K562 (cell line): ENCODE measurements at regions not wholly inside any gene's neighbourhood (a gene's known extent, or its start where the extent isn't known, plus 50 kb on each side); places are given as distances from the start of the nearest gene placed in this dataset.

Experiments
- ATF1 ChIP-seq, 2 experiments: fragments of 450-650 bp in 1 of 2; IDR thresholded peaks; 2 replicates each; pipeline ENCODE4 v1.6.1; 2016; ENCODE audit warnings: missing compliant biosample characterization in 1 of 2, missing genetic modification characterization in 1 of 2
- C11orf30 ChIP-seq: fragments of 450-650 bp; IDR thresholded peaks from 2 replicates; pipeline ENCODE4 v1.6.1; 2016; ENCODE audit warnings: low read depth, mild to moderate bottlenecking
- FOXA3 ChIP-seq, 2 experiments: fragments of 450-650 bp in 1 of 2; sonication (generic) in 1 of 2; formaldehyde crosslinking; IDR thresholded peaks in 1 of 2; conservative IDR thresholded peaks in 1 of 2; 2 replicates each; pipeline versions ENCODE4 v1.4.0 to v1.8.0; 2020 to 2022; ENCODE audit warnings: mild to moderate bottlenecking in 2 of 2, missing genetic modification reagents in 1 of 2
- KDM4B ChIP-seq, 2 experiments: fragments of 450-650 bp in 1 of 2; sonication (generic) in 1 of 2; IDR thresholded peaks; 2 replicates each; pipeline ENCODE4 v1.6.1; 2016 to 2017; ENCODE audit warnings: borderline replicate concordance in 2 of 2, antibody characterized with exemption in 1 of 2, low read depth in 1 of 2, mild to moderate bottlenecking in 1 of 2
- PTBP1 ChIP-seq: fragments of 200-400 bp; formaldehyde crosslinking; IDR thresholded peaks from 2 replicates; pipeline ENCODE4 v1.6.1; 2017; ENCODE audit warnings: low read depth, low read length
- ZNF253 ChIP-seq: fragments of 250-450 bp; sonication (Bioruptor Pico); conservative IDR thresholded peaks from 2 replicates; pipeline ENCODE4 v1.6.1; 2021; ENCODE audit warnings: mild to moderate bottlenecking
- TF ChIP-seq, protein P1 (sequence below): fragments of 450-650 bp; formaldehyde crosslinking; IDR thresholded peaks from 2 replicates; pipeline ENCODE4 v1.4.0; 2020; ENCODE audit warnings: mild to moderate bottlenecking, moderate library complexity
- TF ChIP-seq, protein P2 (sequence below): fragments of 250-450 bp; sonication (Bioruptor Pico); IDR thresholded peaks from 2 replicates; pipeline ENCODE4 v1.8.0; 2021; ENCODE audit warnings: moderate library complexity, mild to moderate bottlenecking, inconsistent platforms
- TF ChIP-seq, protein P3 (sequence below), 2 experiments: fragments of 450-650 bp; IDR thresholded peaks; 2 replicates each; pipeline ENCODE4 v1.6.1; 2016
- TF ChIP-seq, protein P4 (sequence below): sonication (generic); formaldehyde crosslinking; IDR thresholded peaks from 2 replicates; pipeline ENCODE4 v1.8.1; 2023; ENCODE audit warnings: mild to moderate bottlenecking, missing genetic modification reagents
- TF ChIP-seq, protein P5 (sequence below), 2 experiments: IDR thresholded peaks in 1 of 2; conservative IDR thresholded peaks in 1 of 2; 2 replicates each; pipeline ENCODE4 v1.6.1; 2016; ENCODE audit warnings: low read depth in 2 of 2, mild to moderate bottlenecking in 1 of 2, missing compliant biosample characterization in 1 of 2, missing genetic modification characterization in 1 of 2, moderate library complexity in 1 of 2
- TF ChIP-seq, protein P6 (sequence below): fragments of 250-450 bp; sonication (Bioruptor Pico); IDR thresholded peaks from 2 replicates; pipeline ENCODE4 v1.8.0; 2022; ENCODE audit warnings: inconsistent platforms

DNA sequence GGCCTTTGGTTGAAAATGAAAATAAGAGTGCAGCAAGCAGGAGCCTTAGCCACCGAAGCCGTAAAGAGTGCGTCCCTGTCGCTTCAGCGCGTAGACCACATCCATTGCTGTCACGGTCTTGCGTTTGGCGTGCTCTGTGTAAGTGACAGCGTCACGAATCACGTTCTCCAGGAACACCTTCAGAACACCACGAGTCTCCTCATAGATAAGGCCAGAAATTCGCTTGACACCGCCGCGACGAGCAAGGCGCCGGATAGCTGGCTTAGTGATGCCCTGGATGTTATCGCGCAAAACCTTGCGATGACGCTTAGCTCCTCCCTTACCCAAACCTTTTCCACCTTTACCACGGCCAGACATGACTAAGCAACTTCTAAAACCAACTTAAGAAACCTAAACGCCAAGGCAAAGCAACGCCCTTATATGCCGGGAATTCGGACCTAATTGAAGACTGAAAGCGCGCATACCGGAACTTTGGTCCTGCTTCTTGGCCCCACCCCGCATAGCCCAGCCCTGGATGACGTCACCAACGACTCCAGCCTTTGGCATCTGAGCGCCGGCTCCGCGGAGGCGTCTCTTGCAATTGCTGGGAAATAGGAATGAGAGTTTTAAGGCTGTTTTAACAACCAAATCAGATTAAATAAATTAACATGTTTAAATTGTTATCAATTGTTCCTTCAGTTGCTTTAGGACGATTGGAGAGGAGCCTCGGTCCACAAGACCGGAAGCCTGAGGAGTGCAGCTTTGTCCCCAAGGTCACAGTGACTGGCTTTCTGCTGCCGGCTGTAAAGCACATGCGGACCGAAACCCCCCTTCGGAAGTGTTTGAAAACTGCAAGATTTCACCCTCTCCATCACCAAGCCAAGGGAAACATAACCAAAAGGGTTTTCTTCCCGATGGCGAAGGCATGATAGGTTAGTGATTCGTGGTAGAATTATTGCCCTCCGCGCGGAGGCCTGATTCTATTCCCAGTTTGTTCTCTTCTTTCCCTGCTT lies 79.6 kb upstream of the BTN3A2 start (continued):
- TF ChIP-seq, protein P1, sequence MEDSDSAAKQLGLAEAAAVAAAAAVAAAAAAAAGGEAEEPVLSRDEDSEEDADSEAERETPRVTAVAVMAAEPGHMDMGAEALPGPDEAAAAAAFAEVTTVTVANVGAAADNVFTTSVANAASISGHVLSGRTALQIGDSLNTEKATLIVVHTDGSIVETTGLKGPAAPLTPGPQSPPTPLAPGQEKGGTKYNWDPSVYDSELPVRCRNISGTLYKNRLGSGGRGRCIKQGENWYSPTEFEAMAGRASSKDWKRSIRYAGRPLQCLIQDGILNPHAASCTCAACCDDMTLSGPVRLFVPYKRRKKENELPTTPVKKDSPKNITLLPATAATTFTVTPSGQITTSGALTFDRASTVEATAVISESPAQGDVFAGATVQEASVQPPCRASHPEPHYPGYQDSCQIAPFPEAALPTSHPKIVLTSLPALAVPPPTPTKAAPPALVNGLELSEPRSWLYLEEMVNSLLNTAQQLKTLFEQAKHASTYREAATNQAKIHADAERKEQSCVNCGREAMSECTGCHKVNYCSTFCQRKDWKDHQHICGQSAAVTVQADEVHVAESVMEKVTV (CRISPR knock-in tag): peak; percentile 11; the same call in 1 of the 2 replicates
- TF ChIP-seq ZNF253 (CRISPR knock-in tag) (peak; percentile 94), FOXA3 (CRISPR knock-in tag; conservative IDR thresholded peaks at IDR 0.05 in 1 of 2, IDR thresholded peaks at IDR 0.05 in 1 of 2) (no peak), KDM4B (IDR thresholded peaks at IDR 0.05; ENCODE audit: borderline replicate concordance in 2 of 2, low read depth in 1 of 2) (peak in 1 of 2 experiments; percentile 92; a peak in 2 of 4 replicates), C11orf30 (peak; percentile 99), PTBP1 (peak; percentile 92; the same call in 1 of the 2 replicates), ATF1 (CRISPR knock-in tag; IDR thresholded peaks at IDR 0.05) (peak; percentile 68), ATF1 (tag; IDR thresholded peaks at IDR 0.05) (peak; percentile 99)
- TF ChIP-seq, protein P2, sequence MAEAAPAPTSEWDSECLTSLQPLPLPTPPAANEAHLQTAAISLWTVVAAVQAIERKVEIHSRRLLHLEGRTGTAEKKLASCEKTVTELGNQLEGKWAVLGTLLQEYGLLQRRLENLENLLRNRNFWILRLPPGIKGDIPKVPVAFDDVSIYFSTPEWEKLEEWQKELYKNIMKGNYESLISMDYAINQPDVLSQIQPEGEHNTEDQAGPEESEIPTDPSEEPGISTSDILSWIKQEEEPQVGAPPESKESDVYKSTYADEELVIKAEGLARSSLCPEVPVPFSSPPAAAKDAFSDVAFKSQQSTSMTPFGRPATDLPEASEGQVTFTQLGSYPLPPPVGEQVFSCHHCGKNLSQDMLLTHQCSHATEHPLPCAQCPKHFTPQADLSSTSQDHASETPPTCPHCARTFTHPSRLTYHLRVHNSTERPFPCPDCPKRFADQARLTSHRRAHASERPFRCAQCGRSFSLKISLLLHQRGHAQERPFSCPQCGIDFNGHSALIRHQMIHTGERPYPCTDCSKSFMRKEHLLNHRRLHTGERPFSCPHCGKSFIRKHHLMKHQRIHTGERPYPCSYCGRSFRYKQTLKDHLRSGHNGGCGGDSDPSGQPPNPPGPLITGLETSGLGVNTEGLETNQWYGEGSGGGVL (CRISPR knock-in tag): no peak
- TF ChIP-seq, protein P3, sequence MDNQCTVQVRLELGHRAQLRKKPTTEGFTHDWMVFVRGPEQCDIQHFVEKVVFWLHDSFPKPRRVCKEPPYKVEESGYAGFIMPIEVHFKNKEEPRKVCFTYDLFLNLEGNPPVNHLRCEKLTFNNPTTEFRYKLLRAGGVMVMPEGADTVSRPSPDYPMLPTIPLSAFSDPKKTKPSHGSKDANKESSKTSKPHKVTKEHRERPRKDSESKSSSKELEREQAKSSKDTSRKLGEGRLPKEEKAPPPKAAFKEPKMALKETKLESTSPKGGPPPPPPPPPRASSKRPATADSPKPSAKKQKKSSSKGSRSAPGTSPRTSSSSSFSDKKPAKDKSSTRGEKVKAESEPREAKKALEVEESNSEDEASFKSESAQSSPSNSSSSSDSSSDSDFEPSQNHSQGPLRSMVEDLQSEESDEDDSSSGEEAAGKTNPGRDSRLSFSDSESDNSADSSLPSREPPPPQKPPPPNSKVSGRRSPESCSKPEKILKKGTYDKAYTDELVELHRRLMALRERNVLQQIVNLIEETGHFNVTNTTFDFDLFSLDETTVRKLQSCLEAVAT (IDR thresholded peaks at IDR 0.05): peak; percentile 72 to 99
- TF ChIP-seq, protein P4, sequence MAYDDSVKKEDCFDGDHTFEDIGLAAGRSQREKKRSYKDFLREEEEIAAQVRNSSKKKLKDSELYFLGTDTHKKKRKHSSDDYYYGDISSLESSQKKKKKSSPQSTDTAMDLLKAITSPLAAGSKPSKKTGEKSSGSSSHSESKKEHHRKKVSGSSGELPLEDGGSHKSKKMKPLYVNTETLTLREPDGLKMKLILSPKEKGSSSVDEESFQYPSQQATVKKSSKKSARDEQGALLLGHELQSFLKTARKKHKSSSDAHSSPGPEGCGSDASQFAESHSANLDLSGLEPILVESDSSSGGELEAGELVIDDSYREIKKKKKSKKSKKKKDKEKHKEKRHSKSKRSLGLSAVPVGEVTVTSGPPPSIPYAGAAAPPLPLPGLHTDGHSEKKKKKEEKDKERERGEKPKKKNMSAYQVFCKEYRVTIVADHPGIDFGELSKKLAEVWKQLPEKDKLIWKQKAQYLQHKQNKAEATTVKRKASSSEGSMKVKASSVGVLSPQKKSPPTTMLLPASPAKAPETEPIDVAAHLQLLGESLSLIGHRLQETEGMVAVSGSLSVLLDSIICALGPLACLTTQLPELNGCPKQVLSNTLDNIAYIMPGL (CRISPR knock-in tag): peak; percentile 14
- TF ChIP-seq, protein P5, sequence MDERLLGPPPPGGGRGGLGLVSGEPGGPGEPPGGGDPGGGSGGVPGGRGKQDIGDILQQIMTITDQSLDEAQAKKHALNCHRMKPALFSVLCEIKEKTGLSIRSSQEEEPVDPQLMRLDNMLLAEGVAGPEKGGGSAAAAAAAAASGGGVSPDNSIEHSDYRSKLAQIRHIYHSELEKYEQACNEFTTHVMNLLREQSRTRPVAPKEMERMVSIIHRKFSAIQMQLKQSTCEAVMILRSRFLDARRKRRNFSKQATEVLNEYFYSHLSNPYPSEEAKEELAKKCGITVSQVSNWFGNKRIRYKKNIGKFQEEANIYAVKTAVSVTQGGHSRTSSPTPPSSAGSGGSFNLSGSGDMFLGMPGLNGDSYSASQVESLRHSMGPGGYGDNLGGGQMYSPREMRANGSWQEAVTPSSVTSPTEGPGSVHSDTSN (CRISPR knock-in tag; IDR thresholded peaks at IDR 0.05; ENCODE audit: low read depth): no peak
- TF ChIP-seq, protein P5 (tag; conservative IDR thresholded peaks at IDR 0.05; ENCODE audit: low read depth): peak; percentile 56
- TF ChIP-seq, protein P6, sequence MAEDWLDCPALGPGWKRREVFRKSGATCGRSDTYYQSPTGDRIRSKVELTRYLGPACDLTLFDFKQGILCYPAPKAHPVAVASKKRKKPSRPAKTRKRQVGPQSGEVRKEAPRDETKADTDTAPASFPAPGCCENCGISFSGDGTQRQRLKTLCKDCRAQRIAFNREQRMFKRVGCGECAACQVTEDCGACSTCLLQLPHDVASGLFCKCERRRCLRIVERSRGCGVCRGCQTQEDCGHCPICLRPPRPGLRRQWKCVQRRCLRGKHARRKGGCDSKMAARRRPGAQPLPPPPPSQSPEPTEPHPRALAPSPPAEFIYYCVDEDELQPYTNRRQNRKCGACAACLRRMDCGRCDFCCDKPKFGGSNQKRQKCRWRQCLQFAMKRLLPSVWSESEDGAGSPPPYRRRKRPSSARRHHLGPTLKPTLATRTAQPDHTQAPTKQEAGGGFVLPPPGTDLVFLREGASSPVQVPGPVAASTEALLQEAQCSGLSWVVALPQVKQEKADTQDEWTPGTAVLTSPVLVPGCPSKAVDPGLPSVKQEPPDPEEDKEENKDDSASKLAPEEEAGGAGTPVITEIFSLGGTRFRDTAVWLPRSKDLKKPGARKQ (CRISPR knock-in tag): no peak
